MV-4-11 (cell line): ENCODE measurements at regions not wholly inside any gene's neighbourhood (a gene's known extent, or its start where the extent isn't known, plus 50 kb on each side); places are given as distances from the start of the nearest gene placed in this dataset.
A peak's percentile ranks its signal among the peaks of the same experiment; 100 is the strongest.
"Not testable (repeated sequence)": the region's sequence is repeated elsewhere in the genome, so short reads cannot be mapped to it uniquely, and the experiment has no call there.

Experiments used
- DNase-seq: peaks from one replicate; lab custom pipeline; 2025; lab: John Stamatoyannopoulos, UW

GRCh38 chr17:14423156-14423555 lies 122.3 kb downstream of the HS3ST3B1 start:
- DNase-seq = not testable (repeated sequence)

GRCh38 chr17:14417336-14417735 lies 116.5 kb downstream of the HS3ST3B1 start:
- peak; percentile 37 for DNase-seq

- DNase-seq = no peak
These were observed 108.4 kb downstream of the HS3ST3B1 start for GRCh38 chr17:14409292-14409691.

- no peak for DNase-seq
These were observed 106.7 kb downstream of the HS3ST3B1 start for GRCh38 chr17:14407541-14407940.

- DNase-seq = no peak
These were observed 104.3 kb downstream of the HS3ST3B1 start for GRCh38 chr17:14405189-14405588.
